ENCODE measurements at regions not wholly inside any gene's neighbourhood (a gene's known extent, or its start where the extent isn't known, plus 50 kb on each side); places are given as distances from the start of the nearest gene placed in this dataset.

DNA sequence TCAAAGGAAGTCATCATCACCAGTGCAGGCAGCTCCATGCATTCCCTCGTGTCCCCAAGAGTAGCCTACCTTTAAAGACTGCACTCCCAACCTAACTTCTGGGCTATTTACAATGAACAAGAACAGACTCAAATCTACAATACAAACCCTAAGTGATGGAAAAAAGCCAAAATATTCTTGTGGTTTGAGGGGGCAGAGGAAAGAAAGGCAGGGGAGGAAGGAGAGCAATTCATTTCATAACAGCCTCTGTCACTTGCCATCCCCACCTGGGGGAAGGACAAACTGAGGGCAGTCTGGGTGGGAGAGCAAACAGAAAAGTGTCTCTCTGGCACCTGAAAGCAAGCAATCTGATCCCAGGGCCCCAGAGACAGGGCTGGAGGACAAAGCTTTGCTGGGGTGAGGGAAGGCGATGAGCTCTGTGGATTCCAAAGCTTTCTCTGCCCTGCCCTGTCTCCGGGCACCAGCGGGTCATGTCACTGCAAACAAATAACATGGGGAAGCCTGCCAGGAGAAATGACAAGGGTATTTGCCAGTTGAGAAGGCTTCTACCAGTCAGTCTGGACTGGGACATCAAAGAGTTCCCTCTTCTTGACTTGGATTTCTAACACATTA is 528.0 kb upstream of the TNP1 start:
- no peaks in the 10 kb centered on the region for H3K36me3 ChIP-seq (ENCODE audit: insufficient read depth, low read length)
- WGBS: 87% methylated on average over 4 of the region's 4 CpGs
- no peak overlapping the region for H3K4me3 ChIP-seq (ENCODE audit: low read length)
- H3K27ac ChIP-seq (ENCODE audit: low read depth, low read length): no peak overlapping the region
- H3K9me3 ChIP-seq (ENCODE audit: insufficient read depth, low read depth, low read length): peaks cover 6% of the 10 kb centered on the region; the same call in 1 of the 2 replicates
- H3K9ac ChIP-seq (ENCODE audit: low read depth, low read length): no peak overlapping the region
- no peaks in the 10 kb centered on the region for H3K27me3 ChIP-seq (ENCODE audit: insufficient read depth, low read length)
- no peaks in the 10 kb centered on the region for H3K4me1 ChIP-seq (ENCODE audit: insufficient read depth, low read length)

DNA sequence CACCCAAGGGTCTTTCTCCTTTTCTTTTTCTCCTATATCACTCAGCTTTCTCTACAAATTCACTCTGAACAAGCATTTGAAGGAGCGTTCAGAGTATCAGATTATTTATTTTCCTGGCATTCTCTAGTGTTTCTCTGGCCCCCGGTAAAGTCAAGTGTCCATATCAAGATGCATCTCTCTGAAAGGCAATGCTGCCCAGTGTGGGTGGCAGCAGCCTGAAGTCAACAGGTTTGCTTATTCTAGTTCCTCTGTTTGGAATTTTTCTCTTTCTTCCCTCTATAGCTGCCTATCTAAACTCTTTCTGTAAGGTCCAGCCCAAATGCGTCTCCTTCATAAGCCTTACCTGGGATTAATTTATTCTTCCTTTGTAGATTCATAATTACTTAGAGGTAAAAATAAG is 526.2 kb upstream of the TNP1 start:
- H3K9me3 ChIP-seq (ENCODE audit: insufficient read depth, low read depth, low read length): peaks cover 6% of the 10 kb centered on the region; the same call in 1 of the 2 replicates
- H3K4me3 ChIP-seq (ENCODE audit: low read length): no peak overlapping the region
- no peaks in the 10 kb centered on the region for H3K4me1 ChIP-seq (ENCODE audit: insufficient read depth, low read length)
- H3K27me3 ChIP-seq (ENCODE audit: insufficient read depth, low read length): no peaks in the 10 kb centered on the region
- WGBS: 48% methylated on average over 2 of the region's 3 CpGs
- H3K36me3 ChIP-seq (ENCODE audit: insufficient read depth, low read length): no peaks in the 10 kb centered on the region
- no peak overlapping the region for H3K9ac ChIP-seq (ENCODE audit: low read depth, low read length)
- no peak overlapping the region for H3K27ac ChIP-seq (ENCODE audit: low read depth, low read length)

DNA sequence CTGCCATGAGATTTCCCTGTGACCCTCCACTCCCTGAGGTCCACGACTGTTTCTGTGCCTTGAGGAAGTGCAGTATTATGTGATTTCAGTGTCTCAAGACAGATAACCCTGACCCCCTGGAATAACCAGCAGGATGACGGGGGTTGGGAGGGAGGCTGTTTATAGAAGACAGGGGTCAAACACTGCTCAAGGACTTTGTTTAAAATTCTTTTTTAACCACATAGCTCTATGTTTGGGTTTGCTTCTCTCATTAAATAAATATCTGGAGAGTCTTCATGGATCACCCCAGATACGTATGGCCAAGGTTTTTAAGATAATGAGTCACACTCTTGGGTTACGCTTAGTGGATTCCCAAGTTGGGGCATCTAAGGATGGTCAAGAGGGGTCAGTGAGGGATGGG is 523.8 kb upstream of the TNP1 start:
- Histone ChIP-seq H3K4me3 (ENCODE audit: low read length) (no peak overlapping the region), H3K36me3 (ENCODE audit: insufficient read depth, low read length) (no peaks in the 10 kb centered on the region), H3K27me3 (ENCODE audit: insufficient read depth, low read length) (no peaks in the 10 kb centered on the region), H3K27ac (ENCODE audit: low read depth, low read length) (no peak overlapping the region), H3K9ac (ENCODE audit: low read depth, low read length) (no peak overlapping the region), H3K9me3 (ENCODE audit: insufficient read depth, low read depth, low read length) (no peaks in the 10 kb centered on the region), H3K4me1 (ENCODE audit: insufficient read depth, low read length) (no peaks in the 10 kb centered on the region)
- 83% methylated on average over 4 of the region's 4 CpGs for WGBS

DNA sequence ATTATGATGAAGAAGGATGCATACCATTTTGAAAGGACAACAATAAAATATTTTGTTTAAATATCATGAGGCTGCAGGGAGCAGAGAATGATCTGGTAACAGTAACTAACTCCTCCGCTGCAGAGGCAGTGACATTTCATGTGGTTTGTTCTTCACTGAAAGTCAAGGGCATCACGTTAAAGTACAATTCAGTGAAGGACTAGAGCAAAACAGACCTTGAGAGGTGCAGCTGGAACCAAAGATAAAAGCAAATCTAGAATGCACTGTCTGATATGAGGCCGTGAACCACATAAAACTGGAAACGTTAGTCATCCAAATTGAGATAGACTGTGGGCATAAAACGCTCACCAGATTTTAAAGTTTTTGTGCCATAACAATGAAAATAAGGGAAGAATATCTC is 522.9 kb upstream of the TNP1 start:
- WGBS: 96% methylated on average over 5 of the region's 5 CpGs
- no peak overlapping the region for H3K4me3 ChIP-seq (ENCODE audit: low read length)
- H3K9ac ChIP-seq (ENCODE audit: low read depth, low read length): no peak overlapping the region
- no peaks in the 10 kb centered on the region for H3K4me1 ChIP-seq (ENCODE audit: insufficient read depth, low read length)
- no peak overlapping the region for H3K27ac ChIP-seq (ENCODE audit: low read depth, low read length)
- no peaks in the 10 kb centered on the region for H3K27me3 ChIP-seq (ENCODE audit: insufficient read depth, low read length)
- H3K9me3 ChIP-seq (ENCODE audit: insufficient read depth, low read depth, low read length): no peaks in the 10 kb centered on the region
- H3K36me3 ChIP-seq (ENCODE audit: insufficient read depth, low read length): no peaks in the 10 kb centered on the region

DNA sequence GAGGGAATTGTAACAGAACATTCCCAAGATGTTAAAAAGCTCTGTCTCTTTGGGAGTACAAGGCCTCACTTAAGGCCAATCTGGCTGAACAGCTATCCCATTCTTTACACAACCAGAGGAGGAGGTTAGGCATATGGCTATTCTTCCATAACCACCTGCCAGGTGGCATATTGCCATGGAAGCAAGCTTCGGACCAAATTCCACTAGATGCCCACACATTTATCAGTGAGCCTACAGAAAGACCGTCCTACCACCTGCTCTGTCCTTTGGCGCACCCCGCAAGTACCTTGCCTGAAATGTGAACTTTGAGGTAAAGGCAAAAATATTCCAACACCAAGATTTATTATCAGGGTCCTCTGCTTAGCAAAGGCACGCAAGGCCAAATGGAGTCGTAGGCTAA is 519.9 kb upstream of the TNP1 start:
- Histone ChIP-seq H3K9ac (ENCODE audit: low read depth, low read length) (no peak overlapping the region), H3K36me3 (ENCODE audit: insufficient read depth, low read length) (no peaks in the 10 kb centered on the region), H3K27ac (ENCODE audit: low read depth, low read length) (no peak overlapping the region), H3K27me3 (ENCODE audit: insufficient read depth, low read length) (no peaks in the 10 kb centered on the region), H3K4me1 (ENCODE audit: insufficient read depth, low read length) (no peaks in the 10 kb centered on the region), H3K4me3 (ENCODE audit: low read length) (no peak overlapping the region), H3K9me3 (ENCODE audit: insufficient read depth, low read depth, low read length) (no peaks in the 10 kb centered on the region)
- 98% methylated on average over 6 of the region's 6 CpGs for WGBS

DNA sequence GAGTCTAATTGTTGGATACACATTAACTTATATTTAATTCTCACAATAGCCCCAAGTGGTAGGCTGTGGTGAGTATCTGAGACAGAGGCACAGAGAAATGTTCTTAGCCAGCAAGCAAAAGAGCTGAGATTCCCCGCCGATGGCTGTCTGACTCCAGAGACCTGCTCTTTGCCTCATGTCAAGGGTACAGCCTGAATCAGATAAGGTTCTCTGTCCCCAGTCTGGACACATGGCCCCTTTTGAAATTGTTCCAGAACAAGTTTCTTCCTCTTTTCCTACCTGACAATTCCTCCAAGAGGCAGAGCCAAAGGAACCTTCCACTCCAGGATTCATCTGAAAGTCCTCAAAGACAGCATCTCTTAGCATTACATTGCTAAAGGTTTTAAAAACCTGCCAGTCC is 512.9 kb upstream of the TNP1 start:
- H3K9me3 ChIP-seq (ENCODE audit: insufficient read depth, low read depth, low read length): no peaks in the 10 kb centered on the region
- no peak overlapping the region for H3K27ac ChIP-seq (ENCODE audit: low read depth, low read length)
- H3K4me3 ChIP-seq (ENCODE audit: low read length): no peak overlapping the region
- H3K9ac ChIP-seq (ENCODE audit: low read depth, low read length): no peak overlapping the region
- 96% methylated on average over 2 of the region's 2 CpGs for WGBS
- no peaks in the 10 kb centered on the region for H3K27me3 ChIP-seq (ENCODE audit: insufficient read depth, low read length)
- H3K4me1 ChIP-seq (ENCODE audit: insufficient read depth, low read length): peaks cover 4% of the 10 kb centered on the region; the same call in 1 of the 2 replicates
- H3K36me3 ChIP-seq (ENCODE audit: insufficient read depth, low read length): no peaks in the 10 kb centered on the region

DNA sequence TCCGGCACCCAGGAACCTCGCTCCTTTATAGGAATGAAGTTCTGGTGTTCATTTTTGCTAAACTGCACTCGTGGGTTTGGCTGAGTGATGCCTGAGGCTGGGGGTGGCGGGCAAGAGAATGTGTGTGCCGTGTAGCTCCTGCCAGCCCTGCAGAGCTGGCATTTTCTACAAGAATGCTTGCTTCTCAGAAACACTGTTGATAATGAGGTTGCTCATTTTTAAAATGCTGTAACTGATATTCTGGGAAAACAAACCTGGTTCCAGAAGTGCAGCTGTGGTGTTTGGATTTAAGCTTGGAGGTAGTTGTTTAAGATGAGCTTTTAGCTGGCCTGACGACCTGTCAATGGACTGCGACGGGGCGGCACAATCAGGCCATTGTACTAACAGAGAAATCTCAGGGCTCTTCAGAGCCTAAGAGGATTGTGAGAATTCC is 511.9 kb upstream of the TNP1 start:
- 91% methylated on average over 9 of the region's 9 CpGs for WGBS
- no peaks in the 10 kb centered on the region for H3K36me3 ChIP-seq (ENCODE audit: insufficient read depth, low read length)
- no peaks in the 10 kb centered on the region for H3K9me3 ChIP-seq (ENCODE audit: insufficient read depth, low read depth, low read length)
- H3K4me3 ChIP-seq (ENCODE audit: low read length): no peak overlapping the region
- peaks cover 4% of the 10 kb centered on the region; the same call in 1 of the 2 replicates for H3K4me1 ChIP-seq (ENCODE audit: insufficient read depth, low read length)
- H3K27ac ChIP-seq (ENCODE audit: low read depth, low read length): no peak overlapping the region
- no peaks in the 10 kb centered on the region for H3K27me3 ChIP-seq (ENCODE audit: insufficient read depth, low read length)
- no peak overlapping the region for H3K9ac ChIP-seq (ENCODE audit: low read depth, low read length)

DNA sequence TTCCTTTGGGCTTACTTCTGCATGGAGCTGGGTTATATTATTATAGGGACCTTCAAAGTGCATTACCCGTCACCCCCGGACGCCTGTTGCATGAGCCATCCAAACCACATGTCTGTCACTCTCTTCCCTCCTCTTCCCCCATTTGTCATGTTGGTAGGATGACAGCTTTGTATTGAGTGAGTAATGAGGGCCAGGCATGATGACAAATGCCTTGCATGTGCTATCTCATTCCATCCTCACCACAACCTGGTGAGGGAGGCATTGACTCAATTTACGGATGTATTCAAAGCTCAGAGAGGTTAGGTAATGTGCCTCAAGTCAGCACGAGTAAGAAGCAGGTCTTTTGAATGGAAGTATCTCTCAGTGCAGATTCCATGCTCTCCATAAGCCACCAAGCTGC is 510.5 kb upstream of the TNP1 start:
- Histone ChIP-seq H3K36me3 (ENCODE audit: insufficient read depth, low read length) (no peaks in the 10 kb centered on the region), H3K27ac (ENCODE audit: low read depth, low read length) (no peak overlapping the region)

DNA sequence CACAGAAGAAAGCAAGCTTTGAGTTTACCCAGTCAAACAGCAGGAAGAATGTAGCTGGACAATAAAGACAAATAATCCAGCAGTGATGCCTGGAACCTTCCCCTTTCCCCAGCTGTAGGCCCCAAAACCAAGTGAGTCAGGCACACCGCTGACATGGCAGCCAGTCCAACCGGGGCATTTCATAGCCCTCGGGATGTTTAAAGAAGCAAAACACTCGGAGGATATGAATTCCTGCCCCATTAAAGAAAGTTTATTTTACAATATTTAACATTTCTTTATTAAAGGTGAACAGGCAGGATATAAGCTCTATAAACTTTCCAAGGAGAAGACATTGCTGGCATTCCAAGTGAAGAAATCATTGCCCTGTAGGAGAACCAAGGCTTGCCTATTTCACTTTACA is 507.6 kb upstream of the TNP1 start:
- no peak overlapping the region for H3K27ac ChIP-seq (ENCODE audit: low read depth, low read length)
- H3K36me3 ChIP-seq (ENCODE audit: insufficient read depth, low read length): no peaks in the 10 kb centered on the region
- H3K4me1 ChIP-seq (ENCODE audit: insufficient read depth, low read length): peaks cover 17% of the 10 kb centered on the region
- no peaks in the 10 kb centered on the region for H3K9me3 ChIP-seq (ENCODE audit: insufficient read depth, low read depth, low read length)
- H3K27me3 ChIP-seq (ENCODE audit: insufficient read depth, low read length): no peaks in the 10 kb centered on the region
- H3K9ac ChIP-seq (ENCODE audit: low read depth, low read length): no peak overlapping the region
- WGBS: 95% methylated on average over 4 of the region's 4 CpGs
- no peak overlapping the region for H3K4me3 ChIP-seq (ENCODE audit: low read length)

More for the DNA sequence above, 510.5 kb upstream of the TNP1 start:
- Histone ChIP-seq H3K27me3 (ENCODE audit: insufficient read depth, low read length) (no peaks in the 10 kb centered on the region), H3K4me3 (ENCODE audit: low read length) (no peak overlapping the region), H3K9ac (ENCODE audit: low read depth, low read length) (no peak overlapping the region), H3K9me3 (ENCODE audit: insufficient read depth, low read depth, low read length) (no peaks in the 10 kb centered on the region), H3K4me1 (ENCODE audit: insufficient read depth, low read length) (peaks cover 17% of the 10 kb centered on the region)
- WGBS: 82% methylated on average over 2 of the region's 5 CpGs

DNA sequence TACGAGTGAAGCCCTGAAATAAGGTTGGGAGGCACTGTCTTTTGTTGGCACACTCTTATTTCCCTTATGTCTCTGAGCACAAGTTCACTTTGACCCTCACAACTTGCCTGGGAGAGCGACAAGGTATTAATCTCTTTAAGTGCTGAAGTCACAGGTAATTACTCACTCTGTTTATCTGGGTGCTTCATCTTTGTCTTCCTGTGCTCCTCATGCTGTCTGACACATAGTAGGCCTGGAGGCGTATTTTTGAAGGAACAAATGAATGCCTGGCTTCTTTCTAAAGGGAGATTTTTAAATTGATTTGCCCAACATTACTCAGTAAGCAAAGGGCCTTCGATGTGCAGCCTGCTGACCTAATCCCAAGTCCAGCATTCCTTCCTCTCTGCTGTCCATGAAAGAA is 507.1 kb upstream of the TNP1 start:
- Histone ChIP-seq H3K27me3 (ENCODE audit: insufficient read depth, low read length) (no peaks in the 10 kb centered on the region), H3K27ac (ENCODE audit: low read depth, low read length) (no peak overlapping the region), H3K4me3 (ENCODE audit: low read length) (no peak overlapping the region), H3K4me1 (ENCODE audit: insufficient read depth, low read length) (peaks cover 13% of the 10 kb centered on the region), H3K36me3 (ENCODE audit: insufficient read depth, low read length) (no peaks in the 10 kb centered on the region), H3K9me3 (ENCODE audit: insufficient read depth, low read depth, low read length) (no peaks in the 10 kb centered on the region), H3K9ac (ENCODE audit: low read depth, low read length) (no peak overlapping the region)
- 89% methylated on average over 4 of the region's 4 CpGs for WGBS

DNA sequence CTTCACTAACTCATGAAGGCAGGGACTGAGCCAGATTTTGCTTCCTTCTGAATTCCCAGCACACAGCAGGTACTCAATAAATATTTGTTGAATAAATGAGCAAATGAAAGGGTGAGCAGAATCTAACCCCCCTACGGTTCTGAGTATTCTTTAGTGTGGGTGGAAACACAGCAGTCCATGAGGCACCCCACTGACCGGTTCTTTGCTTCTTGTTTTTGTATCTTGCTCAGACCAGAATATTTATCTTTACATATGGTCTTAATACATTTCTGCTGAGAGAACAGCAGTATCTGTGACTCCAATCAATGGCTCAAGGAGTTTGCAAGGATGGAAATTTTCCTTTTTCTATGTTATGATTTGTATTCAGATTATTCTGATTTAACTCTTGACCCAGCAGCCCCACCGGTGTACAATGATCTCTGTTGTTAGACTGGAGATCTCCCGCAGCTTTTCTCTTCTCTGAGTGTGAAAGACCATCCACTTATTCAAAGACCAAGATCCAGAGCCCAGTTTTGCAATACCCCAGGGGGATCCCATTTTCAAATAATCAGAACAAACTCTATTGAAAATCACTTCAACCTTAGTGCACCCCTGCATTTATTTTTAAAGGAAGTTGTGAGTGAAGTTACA is 506.5 kb upstream of the TNP1 start:
- H3K36me3 ChIP-seq (ENCODE audit: insufficient read depth, low read length): no peaks in the 10 kb centered on the region
- H3K9ac ChIP-seq (ENCODE audit: low read depth, low read length): no peak overlapping the region
- no peaks in the 10 kb centered on the region for H3K27me3 ChIP-seq (ENCODE audit: insufficient read depth, low read length)
- WGBS: 69% methylated on average over 4 of the region's 4 CpGs
- H3K4me3 ChIP-seq (ENCODE audit: low read length): no peak overlapping the region
- no peak overlapping the region for H3K27ac ChIP-seq (ENCODE audit: low read depth, low read length)
- peaks cover 12% of the 10 kb centered on the region for H3K4me1 ChIP-seq (ENCODE audit: insufficient read depth, low read length)
- H3K9me3 ChIP-seq (ENCODE audit: insufficient read depth, low read depth, low read length): no peaks in the 10 kb centered on the region

DNA sequence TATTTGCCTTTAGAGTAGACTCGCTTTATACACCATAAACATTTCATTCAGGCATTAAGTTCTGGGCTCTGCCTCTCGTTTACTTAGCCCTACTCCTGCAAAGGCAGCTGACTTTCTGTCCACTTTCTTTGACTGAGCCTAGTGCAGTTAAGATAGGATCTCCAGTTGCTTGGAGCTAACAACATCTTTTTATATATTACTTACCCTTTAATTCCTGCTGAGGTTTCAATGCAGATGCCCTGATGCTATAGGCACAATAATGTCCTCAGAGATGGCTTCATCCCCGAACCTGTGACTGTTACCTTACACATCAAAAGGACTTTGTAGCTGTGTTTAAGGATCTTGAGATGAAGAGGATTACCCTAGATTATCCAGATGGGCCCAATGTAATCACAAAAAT is 505.8 kb upstream of the TNP1 start:
- H3K4me3 ChIP-seq (ENCODE audit: low read length): no peak overlapping the region
- H3K9me3 ChIP-seq (ENCODE audit: insufficient read depth, low read depth, low read length): no peaks in the 10 kb centered on the region
- H3K4me1 ChIP-seq (ENCODE audit: insufficient read depth, low read length): peaks cover 12% of the 10 kb centered on the region
- H3K27ac ChIP-seq (ENCODE audit: low read depth, low read length): no peak overlapping the region
- no peaks in the 10 kb centered on the region for H3K27me3 ChIP-seq (ENCODE audit: insufficient read depth, low read length)
- 90% methylated on average over 3 of the region's 3 CpGs for WGBS
- H3K36me3 ChIP-seq (ENCODE audit: insufficient read depth, low read length): no peaks in the 10 kb centered on the region
- no peak overlapping the region for H3K9ac ChIP-seq (ENCODE audit: low read depth, low read length)
